Adrenal gland (tissue), 9 donors: ENCODE measurements at regions not wholly inside any gene's neighbourhood (a gene's known extent, or its start where the extent isn't known, plus 50 kb on each side); places are given as distances from the start of the nearest gene placed in this dataset.

Experiments
- DNase-seq, 7 donors: peaks; one replicate each; pipeline ENCODE4 v3.0.0-alpha.2; 2019 to 2020
- H3K27ac ChIP-seq, 5 donors: fragments of 200-600 bp; sonication (generic) in 4 of 5; 1 replicate in 3 of 5; 2 replicates in 2 of 5; pipeline versions ENCODE4 v1.5.1 to v1.8.0; 2016 to 2020; ENCODE audit warnings: mild to moderate bottlenecking in 1 of 5
- H3K27me3 ChIP-seq: fragments of 200-600 bp; 2 replicates; pipeline ENCODE4 v1.8.0; 2021
- H3K36me3 ChIP-seq, 2 donors: fragments of 200-600 bp; replicated peaks in 1 of 2; 1 replicate in 1 of 2; 2 replicates in 1 of 2; pipeline versions ENCODE4 v1.5.1 to v1.8.0; 2018 to 2022
- H3K4me1 ChIP-seq, 2 donors: fragments of 200-600 bp; replicated peaks in 1 of 2; 1 replicate in 1 of 2; 2 replicates in 1 of 2; pipeline versions ENCODE4 v1.5.1 to v1.8.0; 2018 to 2021
- H3K4me3 ChIP-seq, 4 donors: fragments of 200-600 bp; sonication (generic) in 3 of 4; one replicate each; pipeline ENCODE4 v1.5.1; 2016 to 2018
- H3K9me3 ChIP-seq, 3 donors: fragments of 200-600 bp; sonication (generic) in 1 of 3; replicated peaks in 1 of 3; 1 replicate in 2 of 3; 2 replicates in 1 of 3; pipeline versions ENCODE4 v1.5.1 to v1.8.0; 2016 to 2021
- CTCF ChIP-seq, 6 experiments: fragments of 450-650 bp in 4 of 6; fragments of 200-600 bp in 2 of 6; sonication (generic) in 1 of 6; IDR thresholded peaks; 1 replicate in 5 of 6; 2 replicates in 1 of 6; pipeline versions ENCODE4 v1.5.1 to v1.8.0; 2016 to 2021; ENCODE audit warnings: antibody characterized with exemption in 6 of 6, mild to moderate bottlenecking in 2 of 6, moderate library complexity in 1 of 6
- POLR2A ChIP-seq, 2 donors: fragments of 450-650 bp; IDR thresholded peaks; one replicate each; pipeline ENCODE4 v1.6.1; 2017; ENCODE audit warnings: antibody characterized with exemption in 2 of 2, mild to moderate bottlenecking in 2 of 2, moderate library complexity in 1 of 2
- WGBS, 4 donors: extraction: QIAGEN DNeasy Blood & Tissue Kit in 2 of 4; methylation state at CpG; one replicate each; pipeline versions ENCODE4 v1.1.5 to v1.1.7; 2013 to 2017; 5-methylcytosine and 5-hydroxymethylcytosine counted together
- intact Hi-C, 2 donors: fragments of 100-400 bp; cut with DNase I; formaldehyde crosslinking; loops; one replicate each; pipeline versions ENCODE4 v1.14.1 to v1.15.0; 2022 to 2023
- donor health status: healthy with polysubstance abuse.
- donor health status: Bipolar disorder and iron deficiency.
- donor health status: DM: yes; HTN: yes; CAD: no.
- donor health status: DM: no; HTN: no; CAD: no.
- donor health status: DM: no; HTN: no; CAD: no.

GRCh38 chr14:101039755-101040138 is 136.2 kb upstream of the RTL1 start:
- no peaks in the 10 kb centered on the region for H3K9me3 ChIP-seq
- H3K27ac ChIP-seq: no peak overlapping the region
- no peak for DNase-seq
- TF ChIP-seq POLR2A (IDR thresholded peaks at IDR 0.05) (no peak), CTCF (IDR thresholded peaks at IDR 0.05) (no peak)
- H3K36me3 ChIP-seq: peaks cover 0 to 86% of the 10 kb centered on the region in 2 donors
- no peak overlapping the region for H3K4me3 ChIP-seq
- WGBS, 4 donors: 87 to 91% (median 91%) methylated on average over 15 of the region's 15 CpGs
- H3K4me1 ChIP-seq: no peaks in the 10 kb centered on the region
- H3K27me3 ChIP-seq: no peaks in the 10 kb centered on the region
- intact Hi-C loops: no loop called here

GRCh38 chr14:101040538-101041442 is 137.3 kb upstream of the RTL1 start:
- 80 to 85% (median 83%) methylated on average over 20 to 21 of the region's 21 CpGs for WGBS, 4 donors
- no peaks in the 10 kb centered on the region for H3K27me3 ChIP-seq
- no peaks in the 10 kb centered on the region for H3K4me1 ChIP-seq
- intact Hi-C loops: no loop called here
- H3K9me3 ChIP-seq: no peaks in the 10 kb centered on the region
- H3K27ac ChIP-seq: peak overlapping the region in 1 of 5 donors; percentile 32
- TF ChIP-seq CTCF (IDR thresholded peaks at IDR 0.05): no peak
- no peak for TF ChIP-seq POLR2A (IDR thresholded peaks at IDR 0.05)
- DNase-seq: no peak
- no peak overlapping the region for H3K4me3 ChIP-seq
- peaks cover 0 to 86% of the 10 kb centered on the region in 2 donors for H3K36me3 ChIP-seq

GRCh38 chr14:101043891-101044290 is 140.4 kb upstream of the RTL1 start:
- intact Hi-C loops: no loop called here
- no peaks in the 10 kb centered on the region for H3K9me3 ChIP-seq
- peaks cover 0 to 78% of the 10 kb centered on the region in 2 donors for H3K36me3 ChIP-seq
- DNase-seq: no peak
- no peak overlapping the region for H3K4me3 ChIP-seq
- no peak for TF ChIP-seq CTCF (IDR thresholded peaks at IDR 0.05)
- no peak for TF ChIP-seq POLR2A (IDR thresholded peaks at IDR 0.05)
- H3K27me3 ChIP-seq: no peaks in the 10 kb centered on the region
- H3K4me1 ChIP-seq: no peaks in the 10 kb centered on the region
- WGBS, 4 donors: 85 to 93% (median 88%) methylated on average over 5 to 9 of the region's 9 CpGs
- H3K27ac ChIP-seq: no peak overlapping the region

GRCh38 chr14:101044741-101045140 is 141.2 kb upstream of the RTL1 start:
- TF ChIP-seq CTCF (IDR thresholded peaks at IDR 0.05) (no peak), POLR2A (IDR thresholded peaks at IDR 0.05) (no peak)
- no peak overlapping the region for H3K4me3 ChIP-seq
- no peaks in the 10 kb centered on the region for H3K27me3 ChIP-seq
- no peak for DNase-seq
- H3K4me1 ChIP-seq: no peaks in the 10 kb centered on the region
- H3K9me3 ChIP-seq: no peaks in the 10 kb centered on the region
- H3K27ac ChIP-seq: no peak overlapping the region
- peaks cover 0 to 78% of the 10 kb centered on the region in 2 donors for H3K36me3 ChIP-seq
- intact Hi-C loops: no loop called here
- WGBS, 4 donors: 72 to 93% (median 87%) methylated on average over 7 to 14 of the region's 14 CpGs
